ENCODE measurements at regions not wholly inside any gene's neighbourhood (a gene's known extent, or its start where the extent isn't known, plus 50 kb on each side); places are given as distances from the start of the nearest gene placed in this dataset.
"Not testable (repeated sequence)": the region's sequence is repeated elsewhere in the genome, so short reads cannot be mapped to it uniquely, and the experiment has no call there.

DNA sequence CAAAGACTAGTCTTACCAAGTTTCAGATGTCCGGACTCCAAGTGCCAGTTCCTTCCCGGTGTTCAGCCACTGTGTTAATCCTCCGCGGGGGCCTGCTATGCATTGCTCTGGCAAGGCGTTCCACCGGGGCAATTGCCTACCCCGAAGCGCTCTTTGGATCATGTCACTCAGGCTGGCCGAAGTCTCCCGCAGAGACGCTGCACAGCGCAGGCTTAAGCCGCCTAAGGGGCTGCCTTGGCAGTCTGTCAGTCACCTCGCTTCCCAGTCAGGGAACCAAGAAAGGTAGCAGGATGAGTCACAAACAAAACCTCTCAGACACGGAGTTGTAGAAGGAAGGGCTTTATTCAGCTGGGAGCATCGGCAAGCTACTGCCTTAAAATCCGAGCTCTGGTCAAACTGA is 158.1 kb downstream of the PPIAL4G start:
- not testable (repeated sequence) for TF ChIP-seq CTCF (IDR thresholded peaks at IDR 0.05 in 2 of 3, conservative IDR thresholded peaks at IDR 0.05 in 1 of 3; ENCODE audit: control insufficient read depth in 2 of 3, extremely low read depth in 1 of 3, insufficient read depth in 1 of 3, low read depth in 3 of 3, low read length in 3 of 3); RB1 (IDR thresholded peaks at IDR 0.05; ENCODE audit: borderline replicate concordance); EP300 (IDR thresholded peaks at IDR 0.05; ENCODE audit: borderline replicate concordance in 1 of 2, control insufficient read depth in 1 of 2, low read depth in 2 of 2, low read length in 2 of 2); EZH2 (IDR thresholded peaks at IDR 0.05; ENCODE audit: borderline replicate concordance, control insufficient read depth, low read depth, low read length); MEF2B (IDR thresholded peaks at IDR 0.05; ENCODE audit: partially characterized antibody, poor library complexity, severe bottlenecking); RUNX3 (IDR thresholded peaks at IDR 0.05; ENCODE audit: low read length); POLR2A (IDR thresholded peaks at IDR 0.05; ENCODE audit: low read depth, low read length); YBX1 (IDR thresholded peaks at IDR 0.05); HDAC2 (IDR thresholded peaks at IDR 0.05); EGR1 (IDR thresholded peaks at IDR 0.05; ENCODE audit: borderline replicate concordance in 1 of 2, low read depth in 2 of 2, low read length in 2 of 2); ASH2L (IDR thresholded peaks at IDR 0.05; ENCODE audit: borderline replicate concordance, low read depth); USF1 (IDR thresholded peaks at IDR 0.05; ENCODE audit: borderline replicate concordance, extremely low read length, insufficient read depth, low read depth, low read length); YY1 (IDR thresholded peaks at IDR 0.05; ENCODE audit: low read depth, low read length)
- TF ChIP-seq, protein P1, sequence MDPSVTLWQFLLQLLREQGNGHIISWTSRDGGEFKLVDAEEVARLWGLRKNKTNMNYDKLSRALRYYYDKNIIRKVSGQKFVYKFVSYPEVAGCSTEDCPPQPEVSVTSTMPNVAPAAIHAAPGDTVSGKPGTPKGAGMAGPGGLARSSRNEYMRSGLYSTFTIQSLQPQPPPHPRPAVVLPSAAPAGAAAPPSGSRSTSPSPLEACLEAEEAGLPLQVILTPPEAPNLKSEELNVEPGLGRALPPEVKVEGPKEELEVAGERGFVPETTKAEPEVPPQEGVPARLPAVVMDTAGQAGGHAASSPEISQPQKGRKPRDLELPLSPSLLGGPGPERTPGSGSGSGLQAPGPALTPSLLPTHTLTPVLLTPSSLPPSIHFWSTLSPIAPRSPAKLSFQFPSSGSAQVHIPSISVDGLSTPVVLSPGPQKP (IDR thresholded peaks at IDR 0.05; ENCODE audit: low read depth, low read length), result not testable (repeated sequence)
